Body of pancreas (tissue), 4 donors: ENCODE measurements at regions not wholly inside any gene's neighbourhood (a gene's known extent, or its start where the extent isn't known, plus 50 kb on each side); places are given as distances from the start of the nearest gene placed in this dataset.

ENCODE experiments used
- ATAC-seq: fragments of 150-250 bp; one replicate; pipeline ENCODE4 v1.9.1; 2016
- DNase-seq, 4 donors: peaks; one replicate each; pipeline ENCODE4 v3.0.0-alpha.2; 2019
- H3K27ac ChIP-seq, 4 donors: fragments of 200-600 bp; sonication (generic); 1 replicate in 3 of 4; 2 replicates in 1 of 4; pipeline versions ENCODE4 v1.5.1 to v1.6.1; 2016 to 2019; ENCODE audit warnings: mild to moderate bottlenecking in 1 of 4, mixed read lengths in 1 of 4, moderate library complexity in 1 of 4
- H3K27me3 ChIP-seq, 2 donors: fragments of 200-600 bp; sonication (generic); one replicate each; pipeline ENCODE4 v1.6.0; 2016; ENCODE audit warnings: mild to moderate bottlenecking in 1 of 2
- H3K36me3 ChIP-seq, 2 donors: fragments of 200-600 bp; sonication (generic); replicated peaks in 1 of 2; 2 replicates each; pipeline ENCODE4 v1.5.1; 2016; ENCODE audit warnings: low read depth in 2 of 2; ENCODE audit not compliant: insufficient read depth in 1 of 2
- H3K4me1 ChIP-seq: fragments of 200-600 bp; sonication (generic); one replicate; pipeline ENCODE4 v1.6.0; 2016
- H3K4me3 ChIP-seq, 2 donors: fragments of 200-600 bp; sonication (generic); 1 replicate in 1 of 2; 2 replicates in 1 of 2; pipeline ENCODE4 v1.5.1; 2016 to 2019
- H3K9me3 ChIP-seq, 3 donors: fragments of 200-600 bp; sonication (generic); 1 replicate in 2 of 3; 2 replicates in 1 of 3; pipeline ENCODE4 v1.5.1; 2016
- POLR2A ChIP-seq, 3 donors: fragments of 450-650 bp; IDR thresholded peaks; one replicate each; pipeline ENCODE4 v1.6.1; 2016; ENCODE audit warnings: antibody characterized with exemption in 3 of 3, mild to moderate bottlenecking in 2 of 3
- WGBS, 2 donors: methylation state at CpG; one replicate each; pipeline ENCODE4 v1.1.5; 2017; 5-methylcytosine and 5-hydroxymethylcytosine counted together
- intact Hi-C: fragments of 100-400 bp; cut with DNase I; formaldehyde crosslinking; loops from one replicate; pipeline ENCODE4 v1.15.1; 2023
- TF ChIP-seq, protein P1 (sequence below), 7 experiments: fragments of 450-650 bp in 4 of 7; fragments of 200-600 bp in 3 of 7; sonication (generic) in 3 of 7; IDR thresholded peaks; one replicate each; pipeline ENCODE4 v1.5.1; 2016 to 2019; ENCODE audit warnings: antibody characterized with exemption in 7 of 7

DNA sequence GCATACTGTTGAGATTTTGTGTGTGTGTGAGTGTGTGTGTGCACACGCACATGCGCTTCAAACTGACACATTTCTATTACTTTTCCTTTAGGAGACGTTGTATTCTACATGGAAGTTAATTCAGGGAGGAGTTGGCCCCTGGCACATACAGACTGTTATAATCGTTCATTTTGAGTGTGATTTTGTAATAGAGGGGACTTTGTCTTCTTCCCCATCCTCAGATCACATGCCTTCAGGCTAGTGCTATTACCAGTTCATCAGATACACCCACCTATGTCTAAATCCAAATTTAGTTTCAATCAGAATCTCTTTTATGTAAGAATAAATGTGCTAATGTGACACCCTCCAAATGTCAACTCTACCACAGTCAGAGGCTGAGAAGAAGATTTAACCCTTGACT lies 90.2 kb downstream of the FBXO4 start:
- WGBS, 2 donors, result 51 to 58% methylated on average over 4 of the region's 4 CpGs
- intact Hi-C loops, result no loop called here
- DNase-seq (no peak), ATAC-seq (no peak)
- TF ChIP-seq, protein P1, sequence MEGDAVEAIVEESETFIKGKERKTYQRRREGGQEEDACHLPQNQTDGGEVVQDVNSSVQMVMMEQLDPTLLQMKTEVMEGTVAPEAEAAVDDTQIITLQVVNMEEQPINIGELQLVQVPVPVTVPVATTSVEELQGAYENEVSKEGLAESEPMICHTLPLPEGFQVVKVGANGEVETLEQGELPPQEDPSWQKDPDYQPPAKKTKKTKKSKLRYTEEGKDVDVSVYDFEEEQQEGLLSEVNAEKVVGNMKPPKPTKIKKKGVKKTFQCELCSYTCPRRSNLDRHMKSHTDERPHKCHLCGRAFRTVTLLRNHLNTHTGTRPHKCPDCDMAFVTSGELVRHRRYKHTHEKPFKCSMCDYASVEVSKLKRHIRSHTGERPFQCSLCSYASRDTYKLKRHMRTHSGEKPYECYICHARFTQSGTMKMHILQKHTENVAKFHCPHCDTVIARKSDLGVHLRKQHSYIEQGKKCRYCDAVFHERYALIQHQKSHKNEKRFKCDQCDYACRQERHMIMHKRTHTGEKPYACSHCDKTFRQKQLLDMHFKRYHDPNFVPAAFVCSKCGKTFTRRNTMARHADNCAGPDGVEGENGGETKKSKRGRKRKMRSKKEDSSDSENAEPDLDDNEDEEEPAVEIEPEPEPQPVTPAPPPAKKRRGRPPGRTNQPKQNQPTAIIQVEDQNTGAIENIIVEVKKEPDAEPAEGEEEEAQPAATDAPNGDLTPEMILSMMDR (IDR thresholded peaks at IDR 0.05), result no peak
- TF ChIP-seq POLR2A (IDR thresholded peaks at IDR 0.05), result no peak
- Histone ChIP-seq H3K27me3 (no peaks in the 10 kb centered on the region), H3K9me3 (no peaks in the 10 kb centered on the region), H3K4me3 (no peak overlapping the region), H3K4me1 (no peaks in the 10 kb centered on the region), H3K36me3 (no peaks in the 10 kb centered on the region), H3K27ac (no peak overlapping the region)

GRCh38 chr5:42015681-42016080 lies 90.6 kb downstream of the FBXO4 start:
- no peak for DNase-seq
- ATAC-seq, result no peak
- Histone ChIP-seq H3K36me3 (no peaks in the 10 kb centered on the region), H3K4me1 (no peaks in the 10 kb centered on the region), H3K27ac (no peak overlapping the region), H3K4me3 (no peak overlapping the region), H3K9me3 (no peaks in the 10 kb centered on the region), H3K27me3 (no peaks in the 10 kb centered on the region)
- no peak for TF ChIP-seq POLR2A (IDR thresholded peaks at IDR 0.05)
- TF ChIP-seq, protein P1 (IDR thresholded peaks at IDR 0.05), result no peak
- intact Hi-C loops, result no loop called here
- WGBS, 2 donors, result 57 to 59% methylated on average over 1 of the region's 1 CpG

DNA sequence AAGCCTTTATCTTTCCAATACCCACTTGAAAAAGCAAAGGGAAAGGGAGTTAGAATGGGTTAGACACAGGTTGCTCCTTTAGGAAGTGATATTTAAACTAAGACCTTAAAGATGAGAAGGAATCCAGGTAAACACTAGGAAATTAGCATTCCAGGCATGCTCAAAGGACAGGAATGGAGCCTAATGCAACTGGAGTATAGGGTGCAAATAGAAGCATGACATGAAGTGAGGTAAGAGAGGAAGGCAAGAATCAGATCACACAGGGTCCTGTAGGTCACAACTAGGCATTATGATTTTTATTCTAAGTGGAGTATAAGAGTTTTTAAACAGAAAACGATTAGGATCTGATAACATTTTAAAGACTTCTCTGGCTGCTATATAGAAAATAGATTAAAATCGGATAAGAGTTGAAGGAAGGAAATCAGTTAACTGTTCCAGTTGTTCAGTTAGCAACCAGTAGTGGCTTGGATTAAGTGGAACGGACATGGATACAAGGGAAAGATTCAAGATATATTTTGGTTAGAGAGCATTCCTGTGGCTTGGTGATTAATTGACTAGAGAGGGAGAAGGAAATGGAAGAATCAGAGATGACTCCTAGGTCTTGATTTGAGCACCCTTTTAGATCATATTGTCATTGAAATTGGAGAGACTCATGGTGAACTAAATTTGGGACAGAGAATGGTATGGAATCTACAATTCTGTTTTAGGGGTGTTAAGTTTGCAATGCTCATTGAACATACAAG lies 95.9 kb downstream of the FBXO4 start:
- DNase-seq, result no peak
- no peak for TF ChIP-seq POLR2A (IDR thresholded peaks at IDR 0.05)
- TF ChIP-seq, protein P1 (IDR thresholded peaks at IDR 0.05), result no peak
- ATAC-seq, result no peak
- Histone ChIP-seq H3K4me3 (no peak overlapping the region), H3K4me1 (no peaks in the 10 kb centered on the region), H3K9me3 (no peaks in the 10 kb centered on the region), H3K36me3 (no peaks in the 10 kb centered on the region), H3K27me3 (no peaks in the 10 kb centered on the region), H3K27ac (no peak overlapping the region)
- 36 to 45% methylated on average over 3 of the region's 3 CpGs for WGBS, 2 donors
- intact Hi-C loops, result no loop called here

DNA sequence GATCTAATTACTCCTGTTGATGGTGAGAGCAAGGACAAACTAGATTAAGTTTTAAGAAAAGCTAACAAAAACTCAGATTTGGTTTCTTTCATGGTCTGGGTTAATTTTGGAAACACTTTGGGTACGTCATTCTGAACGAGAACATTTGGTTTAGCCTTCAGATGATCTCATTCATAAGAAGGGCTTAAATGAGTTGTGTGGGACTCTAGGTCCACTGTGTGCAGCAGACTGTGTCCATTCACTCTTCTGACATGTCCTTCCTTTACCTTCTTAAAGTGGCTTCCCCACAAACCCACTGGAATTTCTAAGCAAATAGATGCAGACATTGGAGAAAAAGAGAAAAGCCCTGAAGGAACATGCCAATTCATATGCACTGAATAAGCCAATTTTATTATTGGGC lies 96.8 kb downstream of the FBXO4 start:
- WGBS, 2 donors, result 31 to 36% methylated on average over 2 of the region's 2 CpGs
- intact Hi-C loops, result no loop called here
- H3K4me3 ChIP-seq, result no peak overlapping the region
- no peaks in the 10 kb centered on the region for H3K27me3 ChIP-seq
- no peak for ATAC-seq
- H3K4me1 ChIP-seq, result no peaks in the 10 kb centered on the region
- no peak for TF ChIP-seq POLR2A (IDR thresholded peaks at IDR 0.05)
- TF ChIP-seq, protein P1 (IDR thresholded peaks at IDR 0.05), result no peak
- H3K36me3 ChIP-seq, result no peaks in the 10 kb centered on the region
- no peak overlapping the region for H3K27ac ChIP-seq
- no peak for DNase-seq
- H3K9me3 ChIP-seq, result no peaks in the 10 kb centered on the region

GRCh38 chr5:42022383-42022972 lies 97.4 kb downstream of the FBXO4 start:
- DNase-seq, result no peak
- H3K4me3 ChIP-seq, result no peak overlapping the region
- H3K4me1 ChIP-seq, result no peaks in the 10 kb centered on the region
- no peak for ATAC-seq
- no peaks in the 10 kb centered on the region for H3K36me3 ChIP-seq
- TF ChIP-seq, protein P1 (IDR thresholded peaks at IDR 0.05), result no peak
- TF ChIP-seq POLR2A (IDR thresholded peaks at IDR 0.05), result no peak
- H3K9me3 ChIP-seq, result no peaks in the 10 kb centered on the region
- intact Hi-C loops, result no loop called here
- WGBS, 2 donors, result 28 to 37% methylated on average over 2 of the region's 2 CpGs
- no peaks in the 10 kb centered on the region for H3K27me3 ChIP-seq
- no peak overlapping the region for H3K27ac ChIP-seq
